ENCODE measurements at regions not wholly inside any gene's neighbourhood (a gene's known extent, or its start where the extent isn't known, plus 50 kb on each side); places are given as distances from the start of the nearest gene placed in this dataset.

DNA sequence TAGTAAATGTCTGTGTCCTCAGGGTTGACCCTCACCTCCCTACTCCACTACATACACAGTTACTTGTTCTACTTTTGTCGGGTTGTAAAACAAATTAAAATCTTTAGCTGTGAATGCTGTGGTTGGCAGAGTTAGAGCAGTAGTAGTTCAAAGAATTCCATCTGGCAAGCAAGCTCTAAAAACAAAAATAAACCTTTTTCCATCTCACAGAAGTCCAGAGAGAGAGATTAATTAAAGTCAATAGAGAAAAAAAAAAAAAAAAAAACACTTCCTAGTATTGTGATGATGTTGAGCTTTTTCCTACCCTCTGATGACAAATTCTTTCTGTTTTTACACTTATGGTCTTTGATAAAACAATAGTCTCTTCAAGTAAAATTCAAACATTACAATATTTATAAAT lies 338.4 kb downstream of the PCDH17 start:
- TF ChIP-seq ZNF8 (CRISPR knock-in tag; IDR thresholded peaks at IDR 0.05) (no peak), ZNF70 (CRISPR knock-in tag; IDR thresholded peaks at IDR 0.05) (no peak), ESRRG (CRISPR knock-in tag; IDR thresholded peaks at IDR 0.05) (no peak), ZFP3 (CRISPR knock-in tag; IDR thresholded peaks at IDR 0.05) (no peak), TOX (CRISPR knock-in tag; IDR thresholded peaks at IDR 0.05; ENCODE audit: borderline replicate concordance) (no peak), ZNF565 (CRISPR knock-in tag; conservative IDR thresholded peaks at IDR 0.05; ENCODE audit: low read depth) (no peak), PPARA (CRISPR knock-in tag; IDR thresholded peaks at IDR 0.05; ENCODE audit: borderline replicate concordance) (no peak), ISL1 (CRISPR knock-in tag; IDR thresholded peaks at IDR 0.05) (no peak), ARNTL (CRISPR knock-in tag; IDR thresholded peaks at IDR 0.05; ENCODE audit: borderline replicate concordance, low read depth) (no peak), ZC3H10 (CRISPR knock-in tag; IDR thresholded peaks at IDR 0.05) (no peak), OSR1 (CRISPR knock-in tag; IDR thresholded peaks at IDR 0.05) (no peak), ZFP30 (CRISPR knock-in tag; IDR thresholded peaks at IDR 0.05) (no peak), SNAI2 (CRISPR knock-in tag; IDR thresholded peaks at IDR 0.05) (no peak), TCF4 (CRISPR knock-in tag; IDR thresholded peaks at IDR 0.05; ENCODE audit: borderline replicate concordance) (no peak)
- TF ChIP-seq, protein P1, sequence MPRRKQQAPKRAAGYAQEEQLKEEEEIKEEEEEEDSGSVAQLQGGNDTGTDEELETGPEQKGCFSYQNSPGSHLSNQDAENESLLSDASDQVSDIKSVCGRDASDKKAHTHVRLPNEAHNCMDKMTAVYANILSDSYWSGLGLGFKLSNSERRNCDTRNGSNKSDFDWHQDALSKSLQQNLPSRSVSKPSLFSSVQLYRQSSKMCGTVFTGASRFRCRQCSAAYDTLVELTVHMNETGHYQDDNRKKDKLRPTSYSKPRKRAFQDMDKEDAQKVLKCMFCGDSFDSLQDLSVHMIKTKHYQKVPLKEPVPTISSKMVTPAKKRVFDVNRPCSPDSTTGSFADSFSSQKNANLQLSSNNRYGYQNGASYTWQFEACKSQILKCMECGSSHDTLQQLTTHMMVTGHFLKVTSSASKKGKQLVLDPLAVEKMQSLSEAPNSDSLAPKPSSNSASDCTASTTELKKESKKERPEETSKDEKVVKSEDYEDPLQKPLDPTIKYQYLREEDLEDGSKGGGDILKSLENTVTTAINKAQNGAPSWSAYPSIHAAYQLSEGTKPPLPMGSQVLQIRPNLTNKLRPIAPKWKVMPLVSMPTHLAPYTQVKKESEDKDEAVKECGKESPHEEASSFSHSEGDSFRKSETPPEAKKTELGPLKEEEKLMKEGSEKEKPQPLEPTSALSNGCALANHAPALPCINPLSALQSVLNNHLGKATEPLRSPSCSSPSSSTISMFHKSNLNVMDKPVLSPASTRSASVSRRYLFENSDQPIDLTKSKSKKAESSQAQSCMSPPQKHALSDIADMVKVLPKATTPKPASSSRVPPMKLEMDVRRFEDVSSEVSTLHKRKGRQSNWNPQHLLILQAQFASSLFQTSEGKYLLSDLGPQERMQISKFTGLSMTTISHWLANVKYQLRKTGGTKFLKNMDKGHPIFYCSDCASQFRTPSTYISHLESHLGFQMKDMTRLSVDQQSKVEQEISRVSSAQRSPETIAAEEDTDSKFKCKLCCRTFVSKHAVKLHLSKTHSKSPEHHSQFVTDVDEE (CRISPR knock-in tag; IDR thresholded peaks at IDR 0.05), result no peak
- TF ChIP-seq, protein P2, sequence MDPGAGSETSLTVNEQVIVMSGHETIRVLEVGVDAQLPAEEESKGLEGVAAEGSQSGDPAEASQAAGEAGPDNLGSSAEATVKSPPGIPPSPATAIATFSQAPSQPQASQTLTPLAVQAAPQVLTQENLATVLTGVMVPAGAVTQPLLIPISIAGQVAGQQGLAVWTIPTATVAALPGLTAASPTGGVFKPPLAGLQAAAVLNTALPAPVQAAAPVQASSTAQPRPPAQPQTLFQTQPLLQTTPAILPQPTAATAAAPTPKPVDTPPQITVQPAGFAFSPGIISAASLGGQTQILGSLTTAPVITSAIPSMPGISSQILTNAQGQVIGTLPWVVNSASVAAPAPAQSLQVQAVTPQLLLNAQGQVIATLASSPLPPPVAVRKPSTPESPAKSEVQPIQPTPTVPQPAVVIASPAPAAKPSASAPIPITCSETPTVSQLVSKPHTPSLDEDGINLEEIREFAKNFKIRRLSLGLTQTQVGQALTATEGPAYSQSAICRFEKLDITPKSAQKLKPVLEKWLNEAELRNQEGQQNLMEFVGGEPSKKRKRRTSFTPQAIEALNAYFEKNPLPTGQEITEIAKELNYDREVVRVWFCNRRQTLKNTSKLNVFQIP (CRISPR knock-in tag; IDR thresholded peaks at IDR 0.05; ENCODE audit: borderline replicate concordance, low read depth), result no peak
- TF ChIP-seq, protein P3, sequence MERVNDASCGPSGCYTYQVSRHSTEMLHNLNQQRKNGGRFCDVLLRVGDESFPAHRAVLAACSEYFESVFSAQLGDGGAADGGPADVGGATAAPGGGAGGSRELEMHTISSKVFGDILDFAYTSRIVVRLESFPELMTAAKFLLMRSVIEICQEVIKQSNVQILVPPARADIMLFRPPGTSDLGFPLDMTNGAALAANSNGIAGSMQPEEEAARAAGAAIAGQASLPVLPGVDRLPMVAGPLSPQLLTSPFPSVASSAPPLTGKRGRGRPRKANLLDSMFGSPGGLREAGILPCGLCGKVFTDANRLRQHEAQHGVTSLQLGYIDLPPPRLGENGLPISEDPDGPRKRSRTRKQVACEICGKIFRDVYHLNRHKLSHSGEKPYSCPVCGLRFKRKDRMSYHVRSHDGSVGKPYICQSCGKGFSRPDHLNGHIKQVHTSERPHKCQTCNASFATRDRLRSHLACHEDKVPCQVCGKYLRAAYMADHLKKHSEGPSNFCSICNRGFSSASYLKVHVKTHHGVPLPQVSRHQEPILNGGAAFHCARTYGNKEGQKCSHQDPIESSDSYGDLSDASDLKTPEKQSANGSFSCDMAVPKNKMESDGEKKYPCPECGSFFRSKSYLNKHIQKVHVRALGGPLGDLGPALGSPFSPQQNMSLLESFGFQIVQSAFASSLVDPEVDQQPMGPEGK (CRISPR knock-in tag; IDR thresholded peaks at IDR 0.05; ENCODE audit: borderline replicate concordance), result no peak
- TF ChIP-seq, protein P4, sequence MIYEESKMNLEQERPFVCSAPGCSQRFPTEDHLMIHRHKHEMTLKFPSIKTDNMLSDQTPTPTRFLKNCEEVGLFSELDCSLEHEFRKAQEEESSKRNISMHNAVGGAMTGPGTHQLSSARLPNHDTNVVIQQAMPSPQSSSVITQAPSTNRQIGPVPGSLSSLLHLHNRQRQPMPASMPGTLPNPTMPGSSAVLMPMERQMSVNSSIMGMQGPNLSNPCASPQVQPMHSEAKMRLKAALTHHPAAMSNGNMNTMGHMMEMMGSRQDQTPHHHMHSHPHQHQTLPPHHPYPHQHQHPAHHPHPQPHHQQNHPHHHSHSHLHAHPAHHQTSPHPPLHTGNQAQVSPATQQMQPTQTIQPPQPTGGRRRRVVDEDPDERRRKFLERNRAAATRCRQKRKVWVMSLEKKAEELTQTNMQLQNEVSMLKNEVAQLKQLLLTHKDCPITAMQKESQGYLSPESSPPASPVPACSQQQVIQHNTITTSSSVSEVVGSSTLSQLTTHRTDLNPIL (CRISPR knock-in tag; IDR thresholded peaks at IDR 0.05; ENCODE audit: low read depth), result no peak
- no peak for ATAC-seq

DNA sequence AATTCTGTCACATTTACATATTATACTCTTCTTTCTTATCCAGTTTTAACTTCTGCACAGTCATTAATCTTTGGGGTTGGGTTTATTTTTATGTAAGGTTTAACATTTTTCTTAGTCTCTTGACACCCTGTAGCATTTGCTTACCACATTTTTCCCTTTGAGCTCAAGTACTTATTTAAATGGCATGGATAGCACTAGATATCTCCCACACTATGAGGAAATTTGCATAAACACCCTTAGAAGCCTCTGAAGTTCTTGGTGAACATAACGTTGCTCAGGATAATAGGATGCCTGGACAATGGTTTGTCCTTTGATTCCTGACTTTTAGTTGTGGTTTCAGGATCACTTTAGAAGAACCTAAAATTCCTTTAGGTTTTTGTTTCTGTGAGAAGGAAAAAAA lies 338.9 kb downstream of the PCDH17 start:
- TF ChIP-seq BACH2 (CRISPR knock-in tag; IDR thresholded peaks at IDR 0.05; ENCODE audit: borderline replicate concordance) (no peak), ARNTL (CRISPR knock-in tag; IDR thresholded peaks at IDR 0.05; ENCODE audit: borderline replicate concordance, low read depth) (no peak), ZC3H10 (CRISPR knock-in tag; IDR thresholded peaks at IDR 0.05) (no peak), ZFP30 (CRISPR knock-in tag; IDR thresholded peaks at IDR 0.05) (no peak)
- ATAC-seq, result no peak

DNA sequence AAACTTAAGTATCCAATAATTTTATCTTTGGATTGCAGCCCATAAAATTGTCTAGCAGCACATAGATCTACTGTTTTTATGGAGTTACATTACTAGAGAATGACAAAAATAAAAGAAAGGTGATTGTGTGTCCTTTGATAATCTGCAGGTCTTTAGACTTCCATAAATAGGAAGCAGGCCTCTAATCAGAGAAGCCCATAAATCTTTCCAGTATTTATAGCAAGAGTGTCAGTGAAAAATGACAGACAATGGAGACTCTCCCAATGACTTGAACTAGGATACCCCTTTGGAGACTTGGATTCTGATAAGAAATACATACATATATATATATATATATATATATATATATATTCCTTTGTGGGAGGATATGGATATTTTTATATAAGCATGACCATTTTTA lies 351.2 kb downstream of the PCDH17 start:
- TF ChIP-seq OSR1 (CRISPR knock-in tag; IDR thresholded peaks at IDR 0.05), result no peak
- TF ChIP-seq, protein P3 (CRISPR knock-in tag; IDR thresholded peaks at IDR 0.05; ENCODE audit: borderline replicate concordance), result no peak
- TF ChIP-seq, protein P5, sequence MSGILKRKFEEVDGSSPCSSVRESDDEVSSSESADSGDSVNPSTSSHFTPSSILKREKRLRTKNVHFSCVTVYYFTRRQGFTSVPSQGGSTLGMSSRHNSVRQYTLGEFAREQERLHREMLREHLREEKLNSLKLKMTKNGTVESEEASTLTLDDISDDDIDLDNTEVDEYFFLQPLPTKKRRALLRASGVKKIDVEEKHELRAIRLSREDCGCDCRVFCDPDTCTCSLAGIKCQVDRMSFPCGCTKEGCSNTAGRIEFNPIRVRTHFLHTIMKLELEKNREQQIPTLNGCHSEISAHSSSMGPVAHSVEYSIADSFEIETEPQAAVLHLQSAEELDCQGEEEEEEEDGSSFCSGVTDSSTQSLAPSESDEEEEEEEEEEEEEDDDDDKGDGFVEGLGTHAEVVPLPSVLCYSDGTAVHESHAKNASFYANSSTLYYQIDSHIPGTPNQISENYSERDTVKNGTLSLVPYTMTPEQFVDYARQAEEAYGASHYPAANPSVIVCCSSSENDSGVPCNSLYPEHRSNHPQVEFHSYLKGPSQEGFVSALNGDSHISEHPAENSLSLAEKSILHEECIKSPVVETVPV (CRISPR knock-in tag; IDR thresholded peaks at IDR 0.05), result no peak
- TF ChIP-seq ZC3H10 (CRISPR knock-in tag; IDR thresholded peaks at IDR 0.05), result no peak
- no peak for TF ChIP-seq ZNF565 (CRISPR knock-in tag; conservative IDR thresholded peaks at IDR 0.05; ENCODE audit: low read depth)
- TF ChIP-seq BACH2 (CRISPR knock-in tag; IDR thresholded peaks at IDR 0.05; ENCODE audit: borderline replicate concordance), result no peak
- TF ChIP-seq ZNF8 (CRISPR knock-in tag; IDR thresholded peaks at IDR 0.05), result no peak
- no peak for TF ChIP-seq PPARA (CRISPR knock-in tag; IDR thresholded peaks at IDR 0.05; ENCODE audit: borderline replicate concordance)
- TF ChIP-seq RARB (CRISPR knock-in tag; IDR thresholded peaks at IDR 0.05), result no peak
- TF ChIP-seq TCF4 (CRISPR knock-in tag; IDR thresholded peaks at IDR 0.05; ENCODE audit: borderline replicate concordance), result no peak
- TF ChIP-seq ZNF70 (CRISPR knock-in tag; IDR thresholded peaks at IDR 0.05), result no peak
- no peak for ATAC-seq

Measured in SK-N-SH treated with all-trans-retinoic acid at 6 μM for 48 hours (cell line).